ENCODE measurements at regions not wholly inside any gene's neighbourhood (a gene's known extent, or its start where the extent isn't known, plus 50 kb on each side); places are given as distances from the start of the nearest gene placed in this dataset.
"Not testable (repeated sequence)": the region's sequence is repeated elsewhere in the genome, so short reads cannot be mapped to it uniquely, and the experiment has no call there.

DNA sequence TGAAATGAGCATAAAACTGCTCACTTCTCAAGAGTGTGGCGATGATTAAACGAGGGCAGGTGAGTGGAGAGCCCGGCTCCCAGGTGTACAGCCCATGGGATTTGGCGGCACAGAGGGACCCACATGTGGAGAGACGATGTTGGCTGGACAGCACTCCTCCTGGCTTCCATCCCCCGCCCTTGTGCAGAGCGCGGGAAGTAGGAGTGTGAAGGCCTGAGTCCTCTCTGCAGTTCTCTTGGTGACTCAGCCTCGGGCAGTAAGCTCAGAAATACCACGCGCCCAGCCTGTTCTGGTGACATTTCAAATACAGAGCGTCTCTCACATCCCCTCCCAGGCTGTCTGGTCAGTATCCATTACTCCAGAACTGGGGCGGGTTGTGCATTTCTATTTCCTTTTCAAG lies 94.2 kb upstream of the SRSF6 start:
- DNase-seq: peak; percentile 10

GRCh38 chr20:43361526-43361925 lies 96.2 kb upstream of the SRSF6 start:
- DNase-seq: no peak

GRCh38 chr20:43360016-43360415 lies 97.7 kb upstream of the SRSF6 start:
- no peak for DNase-seq

GRCh38 chr20:43358811-43359210 lies 98.9 kb upstream of the SRSF6 start:
- DNase-seq: no peak

- DNase-seq: no peak
These were observed 100.3 kb upstream of the SRSF6 start for GRCh38 chr20:43357352-43357751.

GRCh38 chr20:43355610-43356009 lies 102.1 kb upstream of the SRSF6 start:
- DNase-seq: no peak

DNA sequence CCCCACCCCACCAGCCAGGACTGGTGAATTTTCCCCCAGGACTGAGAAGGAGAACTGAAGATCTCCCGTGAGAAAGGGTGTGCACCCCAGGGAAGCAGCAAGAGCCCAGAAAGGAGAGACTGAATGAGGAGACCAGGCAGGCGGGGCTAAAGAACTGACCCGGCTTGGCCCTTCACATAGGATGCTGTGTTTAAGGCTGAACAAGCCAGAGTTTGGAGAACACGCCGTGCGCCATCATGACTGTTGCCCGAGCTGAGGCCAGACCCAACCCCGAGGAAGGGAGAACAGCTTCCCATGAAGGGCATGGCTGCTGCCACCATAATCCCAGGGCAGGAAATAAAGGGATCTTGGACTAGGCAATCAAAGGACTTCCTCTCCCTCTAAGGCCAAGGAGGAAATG lies 104.7 kb upstream of the SRSF6 start:
- no peak for DNase-seq

- not testable (repeated sequence) for DNase-seq
These were observed 107.0 kb upstream of the SRSF6 start for GRCh38 chr20:43350694-43351093.

DNA sequence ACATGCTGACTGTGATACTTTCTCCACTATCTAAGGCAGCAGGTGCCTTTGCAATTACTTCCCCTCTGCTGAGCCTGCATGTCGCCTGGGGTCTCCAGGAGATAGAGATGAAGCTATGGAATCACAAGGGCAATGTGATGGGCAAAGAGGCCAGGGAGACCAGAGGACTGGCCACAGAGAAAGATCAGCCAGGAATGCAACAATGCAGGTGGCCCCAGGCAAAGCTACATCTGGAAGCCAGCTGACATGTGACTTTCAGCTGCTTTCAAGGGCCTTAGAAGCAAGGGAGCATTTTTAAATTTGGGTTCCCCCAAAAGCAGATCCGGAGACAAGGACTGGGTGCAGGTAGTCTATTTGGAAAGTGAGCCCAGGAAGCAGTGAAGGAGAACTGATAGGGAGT lies 107.9 kb upstream of the SRSF6 start:
- no peak for DNase-seq

DNA sequence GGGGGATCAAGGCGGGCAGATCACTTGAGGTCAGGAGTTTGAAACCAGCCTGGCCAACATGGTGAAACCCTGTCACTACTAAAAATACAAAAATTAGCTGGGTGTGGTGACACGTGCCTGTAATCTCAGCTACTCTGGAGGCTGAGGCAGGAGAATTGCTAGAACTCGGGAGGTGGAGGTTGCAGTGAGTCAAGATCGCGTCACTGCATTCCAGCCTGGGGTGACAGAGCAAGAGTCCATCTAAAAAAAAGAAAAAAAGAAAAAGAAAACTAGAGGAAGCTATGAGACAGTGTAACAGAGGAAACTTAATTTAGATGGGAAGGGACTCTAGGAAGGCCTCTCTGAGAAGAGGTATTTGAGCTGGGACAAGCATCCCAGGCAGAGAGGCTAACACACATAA lies 109.9 kb upstream of the SRSF6 start:
- DNase-seq: not testable (repeated sequence)

DNA sequence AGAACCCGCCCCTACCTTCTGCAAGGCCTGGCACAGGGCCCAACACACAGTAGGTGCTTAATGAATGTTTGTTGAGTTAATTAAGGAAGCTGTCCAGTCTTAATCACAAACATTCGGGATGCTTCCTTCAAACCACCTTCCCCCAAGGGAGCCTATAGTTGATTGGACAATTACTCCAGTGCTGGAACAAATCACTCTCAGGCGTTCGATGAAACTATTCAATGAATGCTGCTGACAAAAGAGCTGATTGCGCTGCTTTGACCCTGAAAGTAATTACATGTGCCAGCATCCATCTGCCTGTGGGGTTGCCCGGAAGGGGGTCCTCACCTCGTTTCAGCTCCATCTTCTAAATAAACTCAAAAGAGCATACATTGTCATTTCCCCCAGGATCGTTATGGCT lies 112.0 kb upstream of the SRSF6 start:
- DNase-seq: no peak

DNA sequence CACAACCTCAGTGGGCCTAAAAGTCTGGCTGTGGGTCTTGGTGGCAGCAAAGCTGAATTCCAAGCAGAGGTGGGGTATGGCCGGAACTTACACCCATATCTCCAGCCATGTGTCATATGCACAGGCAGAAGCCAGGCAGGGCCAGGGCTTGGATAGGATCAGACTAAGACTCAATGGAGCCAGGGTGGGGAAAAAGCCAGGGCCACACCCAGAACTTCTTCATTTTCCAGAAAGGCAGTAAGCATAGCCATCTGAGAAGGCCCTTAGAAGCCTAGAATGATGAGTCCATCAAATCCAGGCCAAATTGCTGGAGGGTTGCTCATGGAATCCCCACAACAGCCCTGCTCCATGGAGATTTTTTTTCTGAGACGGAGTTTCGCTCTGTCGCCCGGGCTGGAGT lies 116.2 kb upstream of the SRSF6 start:
- DNase-seq: no peak

DNA sequence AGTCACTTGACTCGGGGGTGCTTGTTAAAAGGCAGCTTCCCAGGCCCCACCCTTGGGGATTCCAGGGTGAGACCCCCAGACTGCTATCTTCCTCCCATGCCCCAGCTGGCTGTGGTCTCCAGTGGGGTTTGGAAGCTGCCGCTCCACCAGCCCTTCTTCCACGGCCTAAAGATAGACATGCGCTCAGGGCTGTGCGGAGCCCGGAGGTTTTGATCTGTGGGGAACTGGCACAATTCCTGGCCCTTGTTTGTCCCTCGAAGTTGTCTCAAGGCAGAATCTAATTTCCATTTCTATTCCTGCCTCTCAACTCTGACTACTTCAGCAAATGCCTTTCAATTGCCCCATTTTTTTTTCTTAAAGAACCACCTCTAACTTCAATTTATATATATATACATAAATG lies 120.7 kb upstream of the SRSF6 start:
- no peak for DNase-seq

GRCh38 chr20:43334080-43334479 lies 123.6 kb upstream of the SRSF6 start:
- no peak for DNase-seq

GRCh38 chr20:43331906-43332305 lies 125.8 kb upstream of the SRSF6 start:
- DNase-seq: no peak

- DNase-seq: no peak
These were observed 129.0 kb upstream of the SRSF6 start for GRCh38 chr20:43328697-43329096.

DNA sequence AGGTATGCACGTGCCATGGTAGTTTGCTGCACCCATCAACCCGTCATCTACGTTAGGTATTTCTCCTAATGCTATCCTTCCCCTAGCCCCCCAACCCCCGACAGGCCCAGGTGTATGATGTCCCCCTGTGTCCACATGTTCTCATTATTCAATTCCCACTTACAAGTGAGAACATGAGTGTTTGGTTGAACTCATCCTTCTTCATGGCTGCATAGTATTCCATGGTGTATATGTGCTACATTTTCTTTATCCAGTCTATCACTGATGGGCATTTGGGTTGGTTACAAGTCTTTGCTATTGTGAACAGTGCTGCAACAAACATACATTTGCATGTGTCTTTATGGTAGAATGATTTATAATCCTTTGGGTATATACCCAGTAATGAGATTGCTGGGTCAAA lies 130.5 kb upstream of the SRSF6 start:
- DNase-seq: not testable (repeated sequence)

DNA sequence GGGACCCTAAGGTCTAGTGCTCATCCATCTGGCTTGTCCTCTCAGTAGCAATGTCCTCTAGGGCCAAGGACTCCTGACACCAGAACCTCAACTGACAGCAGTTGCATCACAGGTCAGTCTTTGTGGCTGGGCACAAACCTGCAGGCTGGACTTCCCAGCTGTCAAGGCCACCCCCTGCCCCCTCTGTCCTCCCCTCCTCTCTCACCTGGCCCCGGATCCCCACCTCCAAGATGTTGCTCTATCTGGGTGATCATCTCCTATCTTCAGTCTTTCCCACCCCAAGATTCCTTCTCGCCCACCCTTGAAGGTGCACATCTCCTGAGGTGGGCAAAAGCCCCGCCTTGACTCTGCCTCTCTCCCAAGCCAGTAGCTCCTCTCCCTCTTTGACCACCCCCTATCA lies 131.8 kb upstream of the SRSF6 start:
- DNase-seq: no peak

GRCh38 chr20:43323592-43323991 lies 133.9 kb upstream of the PTPRT start:
- DNase-seq: no peak

DNA sequence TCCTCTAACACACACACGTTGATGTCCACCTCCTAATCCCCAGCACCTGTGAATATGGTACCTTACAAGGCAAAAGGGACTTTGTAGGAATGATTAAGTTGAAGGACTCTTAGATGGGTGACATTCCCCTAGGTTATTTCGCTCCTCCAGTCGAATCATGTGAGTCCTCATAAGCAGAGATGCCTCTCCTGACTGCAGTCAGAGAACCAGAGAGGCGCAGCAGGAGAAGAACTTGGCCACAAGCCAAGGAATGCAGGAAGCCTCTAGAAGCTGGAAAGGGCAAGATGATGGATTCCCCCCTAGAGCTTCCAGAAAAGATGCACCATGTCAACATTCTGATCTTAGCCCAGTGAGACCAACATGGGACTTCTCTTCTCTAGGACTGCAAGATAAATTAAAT lies 133.1 kb upstream of the PTPRT start:
- DNase-seq: peak; percentile 24

DNA sequence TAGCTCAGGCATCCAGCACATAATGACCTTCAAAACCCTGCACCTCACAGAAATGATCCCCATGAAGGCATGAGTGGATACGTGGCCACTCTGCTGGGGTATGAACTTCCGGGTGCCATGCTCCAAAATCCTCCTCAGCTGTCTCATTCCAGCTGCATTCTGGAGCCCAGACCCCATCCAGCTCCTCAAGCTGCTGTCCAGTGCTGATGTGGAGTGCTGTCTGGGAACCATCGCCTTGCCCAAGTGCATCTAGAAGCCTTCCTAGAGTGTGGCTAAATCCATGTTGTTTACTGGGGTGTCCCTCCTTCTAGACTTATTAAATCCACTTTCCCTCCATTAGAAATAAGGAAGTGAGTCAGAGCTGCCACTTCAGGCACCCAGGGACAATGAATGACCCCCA lies 130.8 kb upstream of the PTPRT start:
- no peak for DNase-seq

- DNase-seq: no peak
These were observed 129.1 kb upstream of the PTPRT start for GRCh38 chr20:43318755-43319297.

GRCh38 chr20:43316271-43316670 lies 126.6 kb upstream of the PTPRT start:
- DNase-seq: no peak

- DNase-seq: no peak
These were observed 119.6 kb upstream of the PTPRT start for GRCh38 chr20:43309266-43309665.

DNA sequence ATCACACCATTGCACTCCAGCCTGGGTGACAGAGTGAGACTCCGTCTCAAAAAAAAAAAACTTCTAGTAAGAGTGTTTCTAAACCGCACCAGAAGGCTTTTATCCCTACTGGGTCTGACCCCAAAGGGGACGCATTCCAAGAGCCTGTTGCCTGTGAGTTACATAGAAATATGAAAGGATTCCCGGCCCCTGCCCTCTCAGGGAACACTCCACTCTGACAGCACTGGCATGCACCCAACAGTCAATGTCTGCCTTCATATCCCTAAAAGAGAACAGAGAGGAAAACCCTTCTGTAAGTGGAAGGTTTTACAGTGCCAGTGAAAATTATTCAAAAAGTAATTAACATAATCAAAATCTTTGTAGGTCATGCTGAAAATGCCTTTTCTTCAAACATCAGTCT lies 117.1 kb upstream of the PTPRT start:
- no peak for DNase-seq

DNA sequence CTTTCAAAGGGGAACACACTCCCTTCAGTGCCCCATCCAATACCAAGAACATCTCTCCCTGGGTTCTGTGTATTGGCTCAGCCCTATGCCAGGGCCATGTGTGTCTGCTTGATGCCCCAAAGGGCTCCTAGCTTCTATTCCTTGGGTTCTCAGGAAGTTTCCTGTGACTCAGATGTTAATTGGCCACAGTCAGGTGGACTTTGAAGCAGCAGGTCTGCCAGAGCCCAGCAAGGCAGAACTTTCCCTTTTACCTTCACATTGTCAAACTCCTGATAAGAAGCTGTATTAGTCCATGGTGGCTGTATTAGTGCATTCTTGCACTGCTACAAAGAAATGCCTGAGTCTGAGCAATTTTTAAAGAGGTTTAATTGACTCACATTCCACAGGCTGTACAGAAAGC lies 116.0 kb upstream of the PTPRT start:
- no peak for DNase-seq

Data from fibroblast of skin of right quadriceps (primary cell).